T-cell (primary cell): ENCODE measurements at regions not wholly inside any gene's neighbourhood (a gene's known extent, or its start where the extent isn't known, plus 50 kb on each side); places are given as distances from the start of the nearest gene placed in this dataset.
"Not testable (repeated sequence)": the region's sequence is repeated elsewhere in the genome, so short reads cannot be mapped to it uniquely, and the experiment has no call there.

ENCODE experiments used
- ATAC-seq, 4 experiments: fragments of 200-7000 bp in 3 of 4; fragments of 150-1000 bp in 1 of 4; cut with Tn5 transposase; replicated peaks in 1 of 4; 1 replicate in 3 of 4; 2 replicates in 1 of 4; pipeline ENCODE4 v1.10.0; 2021; ENCODE audit warnings: moderate library complexity in 3 of 4, mild to moderate bottlenecking in 2 of 4, moderate number of reproducible peaks in 1 of 4
- CTCF ChIA-PET, 2 donors: fragments of 300-600 bp; sonication (Branson Sonifier 250); formaldehyde crosslinking; loops; one replicate each; lab custom pipeline; 2022; ENCODE audit warnings: antibody characterized with exemption in 2 of 2; lab: Charles Lee
- POLR2A ChIA-PET, 2 donors: fragments of 300-600 bp; sonication (Branson Sonifier 250); formaldehyde crosslinking; loops; one replicate each; lab custom pipeline; 2022; ENCODE audit warnings: antibody characterized with exemption in 2 of 2; lab: Charles Lee
- DNase-seq, 35 experiments: peaks; one replicate each; pipeline versions ENCODE4 v3.0.0 to v3.0.0-alpha.2; 2013 to 2023
- H3K27ac ChIP-seq: one replicate; pipeline ENCODE4 v1.5.1; 2013; ENCODE audit warnings: low read length
- H3K27me3 ChIP-seq, 2 experiments: replicated peaks in 1 of 2; 1 replicate in 1 of 2; 2 replicates in 1 of 2; pipeline versions ENCODE4 v1.6.1 to v1.7.0; 2013; ENCODE audit warnings: low read length in 1 of 2, mixed read lengths in 1 of 2; ENCODE audit not compliant: control insufficient read depth in 2 of 2, insufficient read depth in 2 of 2; ENCODE audit errors: extremely low read depth in 1 of 2
- H3K36me3 ChIP-seq, 2 donors: 1 replicate in 1 of 2; 2 replicates in 1 of 2; pipeline versions ENCODE4 v1.6.1 to v1.7.0; 2013; ENCODE audit warnings: low read length in 1 of 2; ENCODE audit not compliant: control insufficient read depth in 2 of 2, insufficient read depth in 1 of 2; ENCODE audit errors: extremely low read depth in 1 of 2
- H3K4me1 ChIP-seq, 2 experiments: 1 replicate in 1 of 2; 2 replicates in 1 of 2; pipeline versions ENCODE4 v1.6.1 to v1.7.0; 2013; ENCODE audit warnings: low read length in 2 of 2, mixed read lengths in 1 of 2; ENCODE audit not compliant: insufficient read depth in 2 of 2, control insufficient read depth in 1 of 2; ENCODE audit errors: extremely low read depth in 1 of 2
- H3K4me3 ChIP-seq, 2 donors: 1 replicate in 1 of 2; 2 replicates in 1 of 2; pipeline versions ENCODE4 v1.5.1 to v1.7.0; 2013; ENCODE audit warnings: mild to moderate bottlenecking in 2 of 2, low read length in 1 of 2, moderate library complexity in 1 of 2; ENCODE audit not compliant: control insufficient read depth in 1 of 2; ENCODE audit errors: extremely low read depth in 1 of 2
- H3K9me3 ChIP-seq: 2 replicates; pipeline ENCODE4 v1.7.0; 2013
- H3K27ac Mint-ChIP-seq, 2 donors: one replicate each; pipeline ENCODE4 v1.8.0; 2020 to 2021; ENCODE audit warnings: mild to moderate bottlenecking in 2 of 2, mixed read lengths in 2 of 2
- H3K27me3 Mint-ChIP-seq, 2 donors: one replicate each; pipeline ENCODE4 v1.8.0; 2021 to 2022; ENCODE audit warnings: mixed read lengths in 2 of 2
- H3K36me3 Mint-ChIP-seq: one replicate; pipeline ENCODE4 v1.8.0; 2021; ENCODE audit warnings: mixed read lengths
- H3K4me1 Mint-ChIP-seq, 3 donors: one replicate each; pipeline ENCODE4 v1.8.0; 2020 to 2022; ENCODE audit warnings: mixed read lengths in 3 of 3, mild to moderate bottlenecking in 1 of 3
- H3K4me3 Mint-ChIP-seq, 3 donors: one replicate each; pipeline ENCODE4 v1.8.0; 2020 to 2022; ENCODE audit warnings: mild to moderate bottlenecking in 3 of 3, mixed read lengths in 3 of 3, moderate library complexity in 3 of 3
- H3K9me3 Mint-ChIP-seq, 3 donors: one replicate each; pipeline ENCODE4 v1.8.0; 2020 to 2022; ENCODE audit warnings: mixed read lengths in 3 of 3
- WGBS: methylation state at CpG from one replicate; pipeline ENCODE4 v1.1.5; 2013; ENCODE audit warnings: missing lambda C conversion rate; ENCODE audit not compliant: insufficient coverage; 5-methylcytosine and 5-hydroxymethylcytosine counted together

DNA sequence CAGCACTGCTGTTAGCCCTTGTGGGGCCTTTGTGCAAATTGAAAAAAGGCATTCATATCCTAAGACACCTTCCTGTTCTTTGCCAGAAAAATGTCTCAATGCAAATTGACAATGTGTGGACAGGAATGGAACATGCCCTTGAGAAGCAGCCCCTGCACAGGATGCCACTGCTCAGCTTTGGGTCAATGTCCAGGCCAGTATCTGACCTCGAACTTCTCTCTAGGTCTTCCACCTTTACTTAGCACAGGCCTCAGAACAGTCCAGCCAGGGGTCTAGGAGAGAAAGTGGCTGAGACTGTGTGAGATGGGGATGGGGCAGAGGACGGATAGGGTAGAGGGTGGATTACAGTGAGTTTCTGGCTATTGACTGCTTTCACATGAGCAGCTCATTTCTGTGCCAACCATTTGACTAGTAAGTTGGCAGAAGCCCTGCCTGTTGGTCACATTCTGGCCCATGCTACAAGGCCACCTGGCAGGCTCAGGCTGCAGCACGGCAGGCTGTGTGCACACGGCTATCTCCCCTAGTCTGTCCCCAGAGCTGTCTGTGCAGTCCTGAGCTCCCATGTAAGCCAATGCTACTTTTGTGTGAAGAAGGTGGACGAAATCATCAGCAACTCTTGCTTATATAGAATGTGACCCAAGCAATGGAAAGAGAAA lies 254.5 kb upstream of the PLGLB1 start:
- H3K27me3 ChIP-seq, H3K36me3 Mint-ChIP-seq, H3K4me3 Mint-ChIP-seq, POLR2A ChIA-PET, CTCF ChIA-PET, H3K4me3 ChIP-seq, H3K27ac ChIP-seq, H3K9me3 ChIP-seq, ATAC-seq, H3K27me3 Mint-ChIP-seq, DNase-seq, H3K27ac Mint-ChIP-seq, H3K36me3 ChIP-seq, H3K9me3 Mint-ChIP-seq, H3K4me1 Mint-ChIP-seq, H3K4me1 ChIP-seq: not testable (repeated sequence)
- no CpG with 5 or more reads among the region's 5 CpGs for WGBS

DNA sequence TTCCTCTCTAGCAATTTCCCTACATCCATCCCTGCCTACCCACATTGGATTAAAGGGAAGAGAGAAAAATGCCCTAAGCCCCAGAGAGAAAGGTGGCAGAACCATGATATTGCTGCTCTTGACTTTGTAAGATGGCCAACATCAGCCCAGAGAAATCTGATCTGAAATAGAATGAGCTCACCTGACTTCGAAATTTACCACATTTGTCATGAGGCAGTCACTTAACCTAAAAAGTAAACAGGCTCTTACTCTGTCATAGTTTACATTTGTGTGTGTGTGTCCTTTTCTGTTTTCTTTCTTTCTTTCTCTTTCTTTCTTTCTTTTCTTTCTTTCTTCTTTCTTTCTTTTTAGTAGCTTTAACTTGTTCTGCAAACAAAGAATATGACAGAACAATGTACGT lies 255.0 kb upstream of the PLGLB1 start:
- H3K36me3 ChIP-seq, POLR2A ChIA-PET, ATAC-seq, DNase-seq, H3K4me1 ChIP-seq, H3K27ac ChIP-seq, H3K4me1 Mint-ChIP-seq, H3K27me3 ChIP-seq, H3K27me3 Mint-ChIP-seq, H3K4me3 ChIP-seq, H3K36me3 Mint-ChIP-seq, H3K9me3 ChIP-seq, H3K27ac Mint-ChIP-seq, CTCF ChIA-PET, H3K4me3 Mint-ChIP-seq, H3K9me3 Mint-ChIP-seq: not testable (repeated sequence)
- no CpG with 5 or more reads among the region's 2 CpGs for WGBS

DNA sequence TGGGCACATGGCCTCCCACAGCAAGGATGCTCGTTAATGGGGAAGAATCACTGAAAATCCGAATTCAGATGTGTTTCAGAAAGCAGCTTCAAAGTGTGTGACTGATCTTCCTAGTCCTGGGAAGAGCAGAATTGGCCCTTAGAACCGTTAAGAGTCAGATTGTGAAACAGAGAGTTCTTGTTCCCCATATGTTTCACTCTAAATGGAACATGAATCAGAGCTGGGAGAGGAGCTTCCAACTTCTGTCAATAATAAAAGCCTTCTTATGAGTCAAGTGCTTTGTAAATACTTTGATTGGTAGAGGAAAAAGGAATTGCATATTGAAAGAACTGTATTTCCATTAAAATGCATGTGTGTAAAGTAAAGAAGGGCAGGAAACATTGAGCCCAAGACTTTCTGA lies 256.1 kb upstream of the PLGLB1 start:
- H3K4me3 Mint-ChIP-seq, H3K27me3 Mint-ChIP-seq, H3K27ac Mint-ChIP-seq, H3K9me3 Mint-ChIP-seq, H3K36me3 Mint-ChIP-seq, H3K36me3 ChIP-seq, H3K4me1 Mint-ChIP-seq, CTCF ChIA-PET, ATAC-seq, H3K27ac ChIP-seq, H3K4me1 ChIP-seq, POLR2A ChIA-PET, DNase-seq, H3K27me3 ChIP-seq, H3K9me3 ChIP-seq, H3K4me3 ChIP-seq: not testable (repeated sequence)
- WGBS, result no CpG with 5 or more reads among the region's 3 CpGs

DNA sequence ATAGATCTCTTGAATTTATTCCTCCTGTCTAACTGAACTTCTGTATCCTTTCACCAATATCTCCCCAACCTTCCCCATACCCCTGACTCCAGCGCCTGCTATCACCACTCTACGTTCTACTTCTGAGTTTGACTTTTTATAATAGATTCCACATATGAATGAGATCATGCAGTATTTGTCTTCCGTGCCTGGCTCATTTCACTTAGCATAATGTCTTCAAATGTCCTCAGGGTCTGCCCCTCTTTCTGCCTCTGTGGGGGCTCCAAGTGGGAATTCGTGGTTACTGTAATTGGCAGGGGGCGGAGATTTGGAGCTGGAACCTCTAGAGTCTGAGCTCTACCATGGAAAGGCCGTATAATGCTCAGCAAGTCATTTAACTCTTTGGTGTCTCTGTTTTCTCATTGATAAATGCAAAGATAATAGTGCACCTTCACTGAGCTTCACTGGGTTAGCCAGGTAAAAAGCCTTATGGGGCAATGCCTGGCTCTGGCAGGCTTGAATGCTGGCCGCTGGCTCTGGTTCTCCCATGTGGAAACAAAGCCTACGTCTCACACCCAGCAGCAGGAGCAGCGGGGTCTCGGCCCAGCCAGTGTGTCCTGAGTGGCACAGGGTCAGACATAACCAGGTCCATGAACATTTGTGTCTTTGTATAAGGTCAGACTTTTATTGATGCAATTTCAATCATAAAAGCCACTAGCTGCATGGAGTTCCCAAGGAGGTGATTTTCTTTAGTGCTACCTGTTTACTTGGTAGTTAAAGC lies 259.1 kb upstream of the PLGLB1 start:
- POLR2A ChIA-PET, CTCF ChIA-PET, ATAC-seq, DNase-seq, H3K9me3 ChIP-seq, H3K27ac Mint-ChIP-seq, H3K4me3 ChIP-seq, H3K4me1 ChIP-seq, H3K4me3 Mint-ChIP-seq, H3K27me3 Mint-ChIP-seq, H3K4me1 Mint-ChIP-seq, H3K36me3 ChIP-seq, H3K27me3 ChIP-seq, H3K27ac ChIP-seq, H3K9me3 Mint-ChIP-seq, H3K36me3 Mint-ChIP-seq: not testable (repeated sequence)
- no CpG with 5 or more reads among the region's 10 CpGs for WGBS

DNA sequence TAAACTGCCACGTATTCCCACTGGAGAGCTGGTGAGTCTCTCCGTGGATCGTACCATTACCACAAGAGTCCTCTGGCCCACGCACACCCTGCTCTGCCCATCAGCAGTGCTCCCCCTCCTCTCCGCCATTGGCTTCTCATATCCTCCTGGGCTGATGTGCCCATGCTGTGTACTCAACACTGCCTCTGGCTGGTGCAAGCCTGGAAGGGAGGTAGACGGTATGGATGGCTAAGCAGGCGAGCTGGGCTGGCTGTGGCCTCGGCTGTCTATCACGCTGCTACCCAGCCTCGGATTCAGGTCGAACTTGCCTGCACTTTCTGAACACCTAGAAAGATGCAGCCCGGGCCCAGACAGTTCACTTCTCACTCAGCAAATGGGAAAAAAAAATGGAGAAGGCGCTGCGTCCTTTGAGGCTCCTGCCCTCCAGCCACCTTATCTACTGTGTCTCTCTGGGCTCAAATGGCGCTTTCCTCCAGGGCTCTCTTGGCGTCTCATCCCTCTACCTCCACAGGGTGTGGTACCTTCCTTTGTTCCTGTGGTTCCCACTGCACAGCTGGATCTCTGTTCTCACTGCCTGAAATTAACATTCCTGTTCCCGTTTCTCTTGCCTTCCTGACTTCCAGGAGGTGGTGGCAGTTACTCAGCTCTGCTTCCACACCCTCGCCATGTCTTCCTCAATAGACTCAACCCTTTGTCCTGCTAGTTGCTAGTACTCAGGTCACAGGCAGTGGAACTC lies 262.3 kb upstream of the PLGLB1 start:
- H3K36me3 ChIP-seq, H3K27ac Mint-ChIP-seq, POLR2A ChIA-PET, H3K9me3 Mint-ChIP-seq, H3K4me3 Mint-ChIP-seq, ATAC-seq, H3K27me3 ChIP-seq, H3K27me3 Mint-ChIP-seq, CTCF ChIA-PET, H3K4me1 Mint-ChIP-seq, H3K9me3 ChIP-seq, H3K36me3 Mint-ChIP-seq, H3K4me3 ChIP-seq, H3K4me1 ChIP-seq, DNase-seq, H3K27ac ChIP-seq: not testable (repeated sequence)
- WGBS, result 85% methylated on average over 9 of the region's 18 CpGs

DNA sequence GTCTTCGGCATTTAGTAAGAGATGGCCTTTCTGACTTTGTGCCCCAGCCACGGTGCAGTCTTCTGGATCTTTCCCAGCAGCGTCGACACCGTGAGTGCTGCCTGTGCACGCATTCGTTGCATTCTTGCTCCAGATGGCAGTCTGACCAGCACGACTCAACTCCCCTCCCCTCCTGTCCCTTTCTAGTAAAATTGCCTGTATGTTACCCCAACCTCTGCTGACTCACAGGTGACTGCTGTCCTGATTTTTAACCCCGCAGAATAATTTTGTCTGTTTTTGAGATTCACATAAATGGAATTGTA lies 262.8 kb upstream of the PLGLB1 start:
- H3K27me3 ChIP-seq, H3K36me3 Mint-ChIP-seq, POLR2A ChIA-PET, H3K27ac Mint-ChIP-seq, ATAC-seq, H3K9me3 ChIP-seq, DNase-seq, H3K4me1 ChIP-seq, H3K36me3 ChIP-seq, CTCF ChIA-PET, H3K9me3 Mint-ChIP-seq, H3K4me1 Mint-ChIP-seq, H3K27ac ChIP-seq, H3K4me3 Mint-ChIP-seq, H3K4me3 ChIP-seq, H3K27me3 Mint-ChIP-seq: not testable (repeated sequence)
- no CpG with 5 or more reads among the region's 9 CpGs for WGBS
